ENCODE measurements at regions not wholly inside any gene's neighbourhood (a gene's known extent, or its start where the extent isn't known, plus 50 kb on each side); places are given as distances from the start of the nearest gene placed in this dataset.

DNA sequence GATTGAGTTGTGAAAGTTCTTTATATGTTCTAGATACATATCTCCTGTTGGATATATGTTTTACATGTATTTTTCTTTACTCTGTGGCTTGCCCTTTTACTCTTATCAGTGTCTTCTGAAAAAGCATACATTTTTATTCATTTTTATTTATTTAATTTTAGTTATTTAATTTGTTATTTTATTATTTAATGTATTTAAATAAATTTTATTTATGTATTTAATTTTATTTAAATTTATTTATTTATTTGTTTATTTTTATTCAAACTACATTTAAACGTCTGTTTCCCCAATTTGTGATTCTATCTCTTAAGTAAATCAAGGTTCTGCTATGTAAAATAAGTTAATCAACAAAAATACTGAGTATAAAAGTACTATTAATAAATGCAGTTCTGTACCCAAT, 279.1 kb upstream of the AKR1E2 start:
- Histone ChIP-seq H3K27ac (ENCODE audit: low read depth, low read length) (no peak overlapping the region), H3K4me2 (ENCODE audit: low read length) (no peak overlapping the region), H3F3A (ENCODE audit: control insufficient read depth, insufficient read depth) (no peaks in the 10 kb centered on the region), H3K9me2 (replicated peaks; ENCODE audit: control insufficient read depth, low read length) (no peaks in the 10 kb centered on the region), H3K36me3 (ENCODE audit: control insufficient read depth, low read length) (no peaks in the 10 kb centered on the region), H3K4me3 (ENCODE audit: low read length) (no peak overlapping the region), H4K20me1 (ENCODE audit: control insufficient read depth, insufficient read depth, low read depth, low read length) (no peaks in the 10 kb centered on the region), H3K9me3 (ENCODE audit: control insufficient read depth, insufficient read depth, low read length) (no peaks in the 10 kb centered on the region), H3K27me3 (ENCODE audit: control insufficient read depth, low read length) (no peaks in the 10 kb centered on the region), H3K4me1 (ENCODE audit: control insufficient read depth, low read length) (no peaks in the 10 kb centered on the region), H3K79me2 (ENCODE audit: control insufficient read depth, low read length) (no peaks in the 10 kb centered on the region)
- TF ChIP-seq, protein P1, sequence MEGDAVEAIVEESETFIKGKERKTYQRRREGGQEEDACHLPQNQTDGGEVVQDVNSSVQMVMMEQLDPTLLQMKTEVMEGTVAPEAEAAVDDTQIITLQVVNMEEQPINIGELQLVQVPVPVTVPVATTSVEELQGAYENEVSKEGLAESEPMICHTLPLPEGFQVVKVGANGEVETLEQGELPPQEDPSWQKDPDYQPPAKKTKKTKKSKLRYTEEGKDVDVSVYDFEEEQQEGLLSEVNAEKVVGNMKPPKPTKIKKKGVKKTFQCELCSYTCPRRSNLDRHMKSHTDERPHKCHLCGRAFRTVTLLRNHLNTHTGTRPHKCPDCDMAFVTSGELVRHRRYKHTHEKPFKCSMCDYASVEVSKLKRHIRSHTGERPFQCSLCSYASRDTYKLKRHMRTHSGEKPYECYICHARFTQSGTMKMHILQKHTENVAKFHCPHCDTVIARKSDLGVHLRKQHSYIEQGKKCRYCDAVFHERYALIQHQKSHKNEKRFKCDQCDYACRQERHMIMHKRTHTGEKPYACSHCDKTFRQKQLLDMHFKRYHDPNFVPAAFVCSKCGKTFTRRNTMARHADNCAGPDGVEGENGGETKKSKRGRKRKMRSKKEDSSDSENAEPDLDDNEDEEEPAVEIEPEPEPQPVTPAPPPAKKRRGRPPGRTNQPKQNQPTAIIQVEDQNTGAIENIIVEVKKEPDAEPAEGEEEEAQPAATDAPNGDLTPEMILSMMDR (IDR thresholded peaks at IDR 0.05; ENCODE audit: low read depth, low read length, poor library complexity, severe bottlenecking): no peak
- no peak for TF ChIP-seq EZH2phosphoT487 (IDR thresholded peaks at IDR 0.05; ENCODE audit: borderline replicate concordance, low read length)

DNA sequence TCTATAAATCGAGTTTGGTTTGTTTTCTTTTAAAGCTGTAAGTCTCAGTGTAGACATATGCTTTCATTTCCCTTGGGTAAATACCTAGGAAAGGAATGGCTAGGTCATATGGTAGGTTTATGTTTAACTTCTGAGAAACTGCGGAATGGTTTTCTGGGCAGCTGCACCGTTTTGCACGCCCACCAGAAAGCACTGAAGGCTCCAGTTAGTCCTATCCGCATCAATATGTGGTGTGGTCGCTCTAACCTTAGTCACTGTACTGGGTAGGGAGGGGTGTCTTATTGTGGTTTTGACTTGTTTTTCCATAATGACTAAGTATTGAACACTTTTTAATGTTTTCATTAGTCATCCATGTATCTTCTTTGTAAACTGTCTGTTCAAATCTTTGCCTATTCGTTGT, 279.5 kb upstream of the AKR1E2 start:
- Histone ChIP-seq H3F3A (ENCODE audit: control insufficient read depth, insufficient read depth) (no peaks in the 10 kb centered on the region), H3K79me2 (ENCODE audit: control insufficient read depth, low read length) (no peaks in the 10 kb centered on the region), H3K4me1 (ENCODE audit: control insufficient read depth, low read length) (no peaks in the 10 kb centered on the region), H3K4me2 (ENCODE audit: low read length) (no peak overlapping the region), H3K9me2 (replicated peaks; ENCODE audit: control insufficient read depth, low read length) (no peaks in the 10 kb centered on the region), H4K20me1 (ENCODE audit: control insufficient read depth, insufficient read depth, low read depth, low read length) (no peaks in the 10 kb centered on the region), H3K4me3 (ENCODE audit: low read length) (no peak overlapping the region), H3K36me3 (ENCODE audit: control insufficient read depth, low read length) (no peaks in the 10 kb centered on the region), H3K9me3 (ENCODE audit: control insufficient read depth, insufficient read depth, low read length) (no peaks in the 10 kb centered on the region), H3K27ac (ENCODE audit: low read depth, low read length) (no peak overlapping the region), H3K27me3 (ENCODE audit: control insufficient read depth, low read length) (no peaks in the 10 kb centered on the region)
- TF ChIP-seq, protein P1 (IDR thresholded peaks at IDR 0.05; ENCODE audit: low read depth, low read length, poor library complexity, severe bottlenecking): no peak
- TF ChIP-seq EZH2phosphoT487 (IDR thresholded peaks at IDR 0.05; ENCODE audit: borderline replicate concordance, low read length): no peak

DNA sequence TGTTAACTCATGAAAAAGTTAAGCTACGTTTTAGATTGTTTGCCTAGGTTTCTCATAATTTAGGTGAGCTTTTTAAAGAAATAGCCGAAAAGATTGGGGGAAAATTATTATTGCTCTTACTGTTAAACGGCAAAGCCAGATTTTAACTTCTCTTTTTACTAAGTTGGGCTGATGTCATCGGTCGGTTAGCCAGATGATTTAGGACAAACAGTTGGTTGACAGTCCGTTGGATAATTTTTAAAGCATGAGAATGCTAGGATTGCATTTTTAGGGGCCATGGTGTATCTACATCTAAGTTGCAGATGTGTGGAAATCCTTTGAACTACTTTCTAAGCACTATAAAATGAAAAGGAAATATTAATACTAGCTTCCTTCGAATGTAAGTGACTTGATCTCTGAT, 280.9 kb upstream of the AKR1E2 start:
- Histone ChIP-seq H3K4me2 (ENCODE audit: low read length) (no peak overlapping the region), H3K9me2 (replicated peaks; ENCODE audit: control insufficient read depth, low read length) (no peaks in the 10 kb centered on the region), H3F3A (ENCODE audit: control insufficient read depth, insufficient read depth) (no peaks in the 10 kb centered on the region), H3K4me3 (ENCODE audit: low read length) (no peak overlapping the region), H3K36me3 (ENCODE audit: control insufficient read depth, low read length) (no peaks in the 10 kb centered on the region), H3K27me3 (ENCODE audit: control insufficient read depth, low read length) (no peaks in the 10 kb centered on the region), H4K20me1 (ENCODE audit: control insufficient read depth, insufficient read depth, low read depth, low read length) (no peaks in the 10 kb centered on the region), H3K9me3 (ENCODE audit: control insufficient read depth, insufficient read depth, low read length) (no peaks in the 10 kb centered on the region), H3K79me2 (ENCODE audit: control insufficient read depth, low read length) (no peaks in the 10 kb centered on the region), H3K4me1 (ENCODE audit: control insufficient read depth, low read length) (no peaks in the 10 kb centered on the region), H3K27ac (ENCODE audit: low read depth, low read length) (no peak overlapping the region)
- TF ChIP-seq EZH2phosphoT487 (IDR thresholded peaks at IDR 0.05; ENCODE audit: borderline replicate concordance, low read length): no peak
- TF ChIP-seq, protein P1 (IDR thresholded peaks at IDR 0.05; ENCODE audit: low read depth, low read length, poor library complexity, severe bottlenecking): no peak
